C4-2B (cell line): ENCODE measurements at regions not wholly inside any gene's neighbourhood (a gene's known extent, or its start where the extent isn't known, plus 50 kb on each side); places are given as distances from the start of the nearest gene placed in this dataset.

Source experiments
- H3K27ac ChIP-seq: fragments of 450-650 bp; 2 replicates; pipeline ENCODE4 v1.5.1; 2017
- CTCF ChIP-seq: fragments of 450-650 bp; conservative IDR thresholded peaks from 2 replicates; pipeline ENCODE4 v1.5.1; 2017; ENCODE audit warnings: mild to moderate bottlenecking
- ZFX ChIP-seq: fragments of 450-650 bp; IDR thresholded peaks from 2 replicates; pipeline ENCODE4 v1.6.1; 2017

- no peak overlapping the region for H3K27ac ChIP-seq
- TF ChIP-seq ZFX (no peak), CTCF (no peak)
These were observed 247.6 kb downstream of the MEIS1 start for GRCh38 chr2:66682476-66682875.

DNA sequence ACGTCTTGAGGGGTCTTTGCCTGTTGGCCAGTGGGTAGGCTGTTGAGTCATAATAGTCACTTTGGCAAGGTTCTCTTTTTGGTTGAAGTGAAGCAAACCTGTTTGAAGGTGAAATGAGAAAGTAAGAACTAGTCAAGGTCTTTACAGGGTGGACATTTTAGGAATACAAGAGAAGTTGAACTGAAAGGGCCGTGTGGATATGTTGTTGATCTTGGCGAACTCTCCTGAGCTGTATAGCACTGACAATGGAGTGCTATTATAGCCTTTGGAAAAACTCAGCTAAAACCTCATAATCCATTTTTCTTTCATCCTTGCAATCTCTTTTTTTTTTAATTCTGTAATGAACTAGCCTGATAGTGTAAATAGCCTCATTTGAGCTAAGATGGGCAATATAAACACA lies 248.1 kb downstream of the MEIS1 start:
- TF ChIP-seq ZFX (no peak), CTCF (no peak)
- H3K27ac ChIP-seq = no peak overlapping the region

DNA sequence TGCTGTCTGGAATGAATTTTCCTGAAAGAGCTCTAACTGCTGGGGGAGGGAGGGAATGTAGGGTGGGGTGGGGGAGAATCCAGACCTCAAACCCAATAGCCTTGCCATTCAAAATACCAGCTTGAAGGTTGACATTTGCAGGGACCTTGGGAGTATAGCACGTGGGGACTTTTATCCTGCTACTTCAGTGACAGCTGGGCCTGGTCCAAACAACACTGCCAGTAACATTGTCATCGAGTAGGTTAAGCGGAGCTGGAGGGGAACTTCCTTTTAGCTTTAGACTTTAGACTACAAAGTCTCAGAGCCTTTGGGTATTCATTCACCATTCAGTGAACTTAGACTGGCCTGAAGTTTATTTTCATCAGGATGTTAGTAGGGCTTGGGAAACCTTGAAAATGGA lies 248.7 kb downstream of the MEIS1 start:
- H3K27ac ChIP-seq = no peak overlapping the region
- TF ChIP-seq ZFX (no peak), CTCF (no peak)

DNA sequence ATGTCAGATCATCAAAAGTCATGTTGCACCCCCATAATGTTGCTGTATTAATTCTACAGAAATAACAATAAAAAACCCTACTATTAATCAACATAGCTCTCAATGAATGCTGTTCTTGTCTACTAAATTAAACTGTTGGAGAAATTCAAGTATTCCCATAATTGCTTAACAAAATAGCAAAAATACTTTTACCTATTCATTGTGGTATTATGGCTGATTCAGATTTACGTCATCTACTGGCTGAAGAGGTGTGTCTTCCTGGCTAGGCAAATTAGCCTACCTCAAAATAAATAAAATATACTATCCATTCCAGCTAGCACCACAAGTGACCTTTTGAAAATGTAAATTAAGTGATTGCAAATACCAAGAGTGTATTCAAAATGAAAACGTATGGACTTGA lies 249.4 kb downstream of the MEIS1 start:
- no peak overlapping the region for H3K27ac ChIP-seq
- no peak for TF ChIP-seq CTCF
- no peak for TF ChIP-seq ZFX

DNA sequence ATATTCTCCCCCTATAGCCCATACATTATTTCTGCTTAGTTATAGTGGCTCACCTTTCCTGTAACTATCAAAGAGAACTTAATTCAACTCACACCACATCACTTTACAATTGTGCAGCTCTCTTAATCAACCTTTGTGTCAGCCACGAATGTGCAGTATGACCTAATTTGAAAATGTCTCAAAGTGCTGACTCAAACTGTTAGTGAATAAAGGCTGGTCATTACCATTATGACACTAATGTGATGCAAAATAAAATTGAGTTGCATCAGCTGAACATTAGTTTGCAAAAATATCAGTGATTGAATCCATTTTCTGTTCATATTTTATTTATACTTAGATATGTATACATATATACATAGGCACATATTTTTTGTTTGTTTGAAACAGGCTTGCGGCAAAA lies 251.8 kb downstream of the MEIS1 start:
- no peak overlapping the region for H3K27ac ChIP-seq
- TF ChIP-seq CTCF (no peak), ZFX (no peak)

DNA sequence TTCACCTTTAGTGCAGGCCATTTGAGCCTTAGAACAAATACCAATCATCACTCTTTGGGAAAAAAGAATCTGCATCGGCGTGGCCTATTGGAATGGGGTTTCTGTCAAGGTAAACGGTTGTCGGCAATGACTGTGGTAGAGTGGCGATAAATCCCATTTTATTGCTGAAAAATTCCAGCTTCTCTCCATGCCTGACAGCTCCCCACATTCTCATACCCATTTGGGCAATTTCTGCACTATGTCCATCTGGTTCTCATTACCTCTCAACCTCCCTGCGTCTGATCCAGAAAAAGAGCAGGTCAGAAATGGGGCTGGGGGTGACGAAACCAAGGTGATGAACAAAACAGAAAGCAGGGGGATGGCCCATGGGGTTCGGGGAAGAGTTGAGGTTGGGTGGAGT lies 254.0 kb downstream of the MEIS1 start:
- no peak for TF ChIP-seq ZFX
- no peak for TF ChIP-seq CTCF
- no peak overlapping the region for H3K27ac ChIP-seq

DNA sequence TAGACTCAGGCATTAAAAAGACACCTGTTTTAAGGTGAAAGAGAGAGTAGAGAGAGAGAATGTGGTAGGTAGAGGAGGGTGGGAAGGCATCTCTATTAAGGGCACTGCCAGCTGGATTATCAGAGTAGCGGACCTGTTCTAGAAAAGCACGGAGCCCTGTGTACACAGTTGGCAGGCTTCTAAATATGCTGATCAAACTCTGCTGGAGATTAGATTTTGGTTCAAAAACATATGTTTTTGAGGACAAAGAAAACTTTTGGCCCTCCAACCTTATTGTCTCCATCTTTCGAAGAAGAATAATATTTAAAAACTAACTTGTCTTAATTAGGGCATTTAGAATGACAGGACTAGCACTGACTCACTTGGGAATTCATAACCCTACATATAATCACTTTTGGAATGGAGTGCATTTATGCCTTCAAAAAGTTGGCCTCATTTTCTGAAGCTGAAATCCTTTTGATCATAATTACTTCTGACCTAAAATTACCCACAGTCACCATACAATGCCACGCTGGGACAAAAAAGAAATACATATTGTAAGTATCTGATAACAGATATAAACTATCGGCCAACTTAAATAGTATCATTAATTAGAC lies 254.6 kb downstream of the MEIS1 start:
- no peak overlapping the region for H3K27ac ChIP-seq
- TF ChIP-seq CTCF (no peak), ZFX (no peak)
